ENCODE measurements at regions not wholly inside any gene's neighbourhood (a gene's known extent, or its start where the extent isn't known, plus 50 kb on each side); places are given as distances from the start of the nearest gene placed in this dataset.

GRCh38 chr18:40824291-40824690 is 1130.7 kb upstream of the PIK3C3 start:
- no peaks in the 10 kb centered on the region for H3K36me3 ChIP-seq (ENCODE audit: low read length)
- H3K4me3 ChIP-seq (ENCODE audit: insufficient read depth, low read length, poor library complexity, severe bottlenecking), result no peak overlapping the region

GRCh38 chr18:40821596-40822243 is 1133.3 kb upstream of the PIK3C3 start:
- H3K4me2 ChIP-seq (ENCODE audit: low read depth, low read length, poor library complexity, severe bottlenecking), result no peak overlapping the region
- H4K20me1 ChIP-seq (ENCODE audit: low read depth, low read length), result no peaks in the 10 kb centered on the region
- H3K27me3 ChIP-seq (ENCODE audit: low read length), result no peaks in the 10 kb centered on the region
- H2AFZ ChIP-seq (ENCODE audit: low read depth, low read length, severe bottlenecking), result no peak overlapping the region
- H3K79me2 ChIP-seq (ENCODE audit: insufficient read depth, low read length), result no peaks in the 10 kb centered on the region
- H3K9me3 ChIP-seq (ENCODE audit: insufficient read depth, low read length), result no peaks in the 10 kb centered on the region
- no peaks in the 10 kb centered on the region for H3F3A ChIP-seq (ENCODE audit: insufficient read depth)
- TF ChIP-seq, protein P1, sequence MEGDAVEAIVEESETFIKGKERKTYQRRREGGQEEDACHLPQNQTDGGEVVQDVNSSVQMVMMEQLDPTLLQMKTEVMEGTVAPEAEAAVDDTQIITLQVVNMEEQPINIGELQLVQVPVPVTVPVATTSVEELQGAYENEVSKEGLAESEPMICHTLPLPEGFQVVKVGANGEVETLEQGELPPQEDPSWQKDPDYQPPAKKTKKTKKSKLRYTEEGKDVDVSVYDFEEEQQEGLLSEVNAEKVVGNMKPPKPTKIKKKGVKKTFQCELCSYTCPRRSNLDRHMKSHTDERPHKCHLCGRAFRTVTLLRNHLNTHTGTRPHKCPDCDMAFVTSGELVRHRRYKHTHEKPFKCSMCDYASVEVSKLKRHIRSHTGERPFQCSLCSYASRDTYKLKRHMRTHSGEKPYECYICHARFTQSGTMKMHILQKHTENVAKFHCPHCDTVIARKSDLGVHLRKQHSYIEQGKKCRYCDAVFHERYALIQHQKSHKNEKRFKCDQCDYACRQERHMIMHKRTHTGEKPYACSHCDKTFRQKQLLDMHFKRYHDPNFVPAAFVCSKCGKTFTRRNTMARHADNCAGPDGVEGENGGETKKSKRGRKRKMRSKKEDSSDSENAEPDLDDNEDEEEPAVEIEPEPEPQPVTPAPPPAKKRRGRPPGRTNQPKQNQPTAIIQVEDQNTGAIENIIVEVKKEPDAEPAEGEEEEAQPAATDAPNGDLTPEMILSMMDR (IDR thresholded peaks at IDR 0.05; ENCODE audit: insufficient read depth, low read length, poor library complexity, severe bottlenecking), result no peak
- no peak for TF ChIP-seq EZH2phosphoT487 (conservative IDR thresholded peaks at IDR 0.05; ENCODE audit: low read length)
- H3K9ac ChIP-seq (ENCODE audit: low read length), result no peak overlapping the region
- no peak overlapping the region for H3K27ac ChIP-seq (ENCODE audit: low read depth, low read length)
- H3K4me3 ChIP-seq (ENCODE audit: insufficient read depth, low read length, poor library complexity, severe bottlenecking), result no peak overlapping the region
- H3K9me2 ChIP-seq (replicated peaks; ENCODE audit: insufficient read depth, low read length), result no peaks in the 10 kb centered on the region
- H3K36me3 ChIP-seq (ENCODE audit: low read length), result no peaks in the 10 kb centered on the region

More at GRCh38 chr18:40824291-40824690, 1130.7 kb upstream of the PIK3C3 start:
- Histone ChIP-seq H3K9me2 (replicated peaks; ENCODE audit: insufficient read depth, low read length) (no peaks in the 10 kb centered on the region), H3K27me3 (ENCODE audit: low read length) (no peaks in the 10 kb centered on the region), H3K27ac (ENCODE audit: low read depth, low read length) (no peak overlapping the region), H2AFZ (ENCODE audit: low read depth, low read length, severe bottlenecking) (no peak overlapping the region), H3K9ac (ENCODE audit: low read length) (no peak overlapping the region), H4K20me1 (ENCODE audit: low read depth, low read length) (no peaks in the 10 kb centered on the region), H3K4me2 (ENCODE audit: low read depth, low read length, poor library complexity, severe bottlenecking) (no peak overlapping the region), H3F3A (ENCODE audit: insufficient read depth) (no peaks in the 10 kb centered on the region), H3K79me2 (ENCODE audit: insufficient read depth, low read length) (no peaks in the 10 kb centered on the region), H3K9me3 (ENCODE audit: insufficient read depth, low read length) (no peaks in the 10 kb centered on the region)
- TF ChIP-seq, protein P1 (IDR thresholded peaks at IDR 0.05; ENCODE audit: insufficient read depth, low read length, poor library complexity, severe bottlenecking), result no peak
- TF ChIP-seq EZH2phosphoT487 (conservative IDR thresholded peaks at IDR 0.05; ENCODE audit: low read length), result no peak

- no peak overlapping the region for H3K27ac ChIP-seq (ENCODE audit: low read depth, low read length)
- no peaks in the 10 kb centered on the region for H3K79me2 ChIP-seq (ENCODE audit: insufficient read depth, low read length)
- H3F3A ChIP-seq (ENCODE audit: insufficient read depth), result no peaks in the 10 kb centered on the region
- H2AFZ ChIP-seq (ENCODE audit: low read depth, low read length, severe bottlenecking), result no peak overlapping the region
- TF ChIP-seq, protein P1 (IDR thresholded peaks at IDR 0.05; ENCODE audit: insufficient read depth, low read length, poor library complexity, severe bottlenecking), result no peak
- TF ChIP-seq EZH2phosphoT487 (conservative IDR thresholded peaks at IDR 0.05; ENCODE audit: low read length), result no peak
- no peaks in the 10 kb centered on the region for H4K20me1 ChIP-seq (ENCODE audit: low read depth, low read length)
- H3K36me3 ChIP-seq (ENCODE audit: low read length), result no peaks in the 10 kb centered on the region
- 0 out of 2 replicates have a peak, but pooled peaks cover 6% of the 10 kb centered on the region for H3K9me2 ChIP-seq (replicated peaks; ENCODE audit: insufficient read depth, low read length)
- H3K4me3 ChIP-seq (ENCODE audit: insufficient read depth, low read length, poor library complexity, severe bottlenecking), result no peak overlapping the region
- H3K9ac ChIP-seq (ENCODE audit: low read length), result no peak overlapping the region
- no peaks in the 10 kb centered on the region for H3K9me3 ChIP-seq (ENCODE audit: insufficient read depth, low read length)
- H3K4me2 ChIP-seq (ENCODE audit: low read depth, low read length, poor library complexity, severe bottlenecking), result no peak overlapping the region
- H3K27me3 ChIP-seq (ENCODE audit: low read length), result no peaks in the 10 kb centered on the region
Observed at GRCh38 chr18:40812981-40813515, 1142.0 kb upstream of the PIK3C3 start.

All from SU-DHL-6 (cell line).